IPS DF 19.7 (cell line): ENCODE measurements at regions not wholly inside any gene's neighbourhood (a gene's known extent, or its start where the extent isn't known, plus 50 kb on each side); places are given as distances from the start of the nearest gene placed in this dataset.

ENCODE experiments used
- DNase-seq: peaks from one replicate; pipeline ENCODE4 v3.0.0-alpha.2; 2013; ENCODE audit warnings: low read depth, low spot score

- DNase-seq: no peak
These were observed 360.7 kb downstream of the PMP22 start for GRCh38 chr17:14904386-14904785.

GRCh38 chr17:14903854-14904253 is 361.3 kb downstream of the PMP22 start:
- no peak for DNase-seq

GRCh38 chr17:14902803-14903202 is 362.3 kb downstream of the PMP22 start:
- no peak for DNase-seq

- DNase-seq: no peak
These were observed 362.8 kb downstream of the PMP22 start for GRCh38 chr17:14902297-14902696.

GRCh38 chr17:14901376-14901775 is 363.8 kb downstream of the PMP22 start:
- no peak for DNase-seq

- peak; percentile 28 for DNase-seq
These were observed 378.9 kb downstream of the PMP22 start for GRCh38 chr17:14886200-14886739.

- DNase-seq: no peak
These were observed 383.0 kb downstream of the PMP22 start for GRCh38 chr17:14882131-14882530.

GRCh38 chr17:14875557-14876412 is 389.3 kb downstream of the PMP22 start:
- no peak for DNase-seq

- DNase-seq: no peak
These were observed 391.1 kb downstream of the PMP22 start for GRCh38 chr17:14873996-14874395.

GRCh38 chr17:14873540-14873939 is 391.6 kb downstream of the PMP22 start:
- no peak for DNase-seq

GRCh38 chr17:14871921-14872320 is 393.2 kb downstream of the PMP22 start:
- no peak for DNase-seq

GRCh38 chr17:14866266-14866665 is 398.9 kb downstream of the PMP22 start:
- DNase-seq: no peak

- DNase-seq: no peak
These were observed 401.0 kb downstream of the PMP22 start for GRCh38 chr17:14864127-14864526.

- no peak for DNase-seq
These were observed 405.6 kb downstream of the PMP22 start for GRCh38 chr17:14859542-14859941.

GRCh38 chr17:14856176-14856575 is 408.9 kb downstream of the PMP22 start:
- no peak for DNase-seq

GRCh38 chr17:14854691-14855090 is 410.4 kb downstream of the PMP22 start:
- no peak for DNase-seq

GRCh38 chr17:14845591-14846281 is 419.4 kb downstream of the PMP22 start:
- DNase-seq: no peak

- DNase-seq: no peak
These were observed 421.9 kb downstream of the PMP22 start for GRCh38 chr17:14843086-14843795.

- DNase-seq: no peak
These were observed 424.4 kb downstream of the PMP22 start for GRCh38 chr17:14840616-14841231.

- DNase-seq: no peak
These were observed 426.6 kb downstream of the PMP22 start for GRCh38 chr17:14838567-14838966.

GRCh38 chr17:14833201-14833785 is 431.8 kb downstream of the PMP22 start:
- no peak for DNase-seq
